ENCODE measurements at regions not wholly inside any gene's neighbourhood (a gene's known extent, or its start where the extent isn't known, plus 50 kb on each side); places are given as distances from the start of the nearest gene placed in this dataset.

GRCh38 chr1:38512024-38512767 is 347.4 kb downstream of the RRAGC start:
- Histone ChIP-seq H3K9ac (replicated peaks; ENCODE audit: extremely low read depth, insufficient read depth, low read length) (no peak overlapping the region), H3K4me2 (ENCODE audit: insufficient read depth, low read length) (no peak overlapping the region), H3K4me1 (ENCODE audit: control insufficient read depth, extremely low read depth, insufficient read depth, low read length) (no peaks in the 10 kb centered on the region), H2AFZ (ENCODE audit: low read depth, low read length) (no peak overlapping the region), H4K20me1 (replicated peaks; ENCODE audit: control insufficient read depth, extremely low read depth, insufficient read depth, low read length) (no peaks in the 10 kb centered on the region), H3K27ac (ENCODE audit: insufficient read depth, low read depth, low read length) (no peak overlapping the region), H3K4me3 (replicated peaks in 1 of 3; ENCODE audit: insufficient read depth in 1 of 3, low read depth in 1 of 3, low read length in 3 of 3) (no peak overlapping the region), H3K36me3 (ENCODE audit: control insufficient read depth in 2 of 2, extremely low read depth in 1 of 2, insufficient read depth in 2 of 2, low read length in 2 of 2) (no peaks in the 10 kb centered on the region), H3K79me2 (ENCODE audit: control insufficient read depth, insufficient read depth, low read length) (no peaks in the 10 kb centered on the region), H3K9me3 (replicated peaks; ENCODE audit: control insufficient read depth, insufficient read depth, low read length) (no peaks in the 10 kb centered on the region), H3K27me3 (ENCODE audit: control insufficient read depth in 2 of 2, insufficient read depth in 2 of 2, low read length in 2 of 2) (peaks cover 0 to 2% of the 10 kb centered on the region in 2 experiments), H3K9me1 (replicated peaks; ENCODE audit: control insufficient read depth, extremely low read depth, insufficient read depth, low read length) (no peaks in the 10 kb centered on the region)
- ChIA-PET POLR2A (no interaction called here), CTCF (interaction anchor here (1.2 kb wide), 1 partner anchor 15 kb away, joined by 3 read pairs; no protein-coding TSS in a partner anchor)
- no TSS peak for BruUV-seq (replicated peaks)
- dilution Hi-C loops (cut with MboI; ENCODE audit: extremely low pct_ligation_motif_present, low sequenced_read_pairs) = no loop called here
- no peak for DNase-seq (ENCODE audit: low read depth, low spot score)
- no peak for FAIRE-seq
- TF ChIP-seq EZH2 (IDR thresholded peaks at IDR 0.05; ENCODE audit: borderline replicate concordance, low read depth, low read length, severe bottlenecking) (no peak), POLR2A (IDR thresholded peaks at IDR 0.05; ENCODE audit: low read depth, low read length) (no peak), MYC (IDR thresholded peaks at IDR 0.05; ENCODE audit: low read depth, low read length) (no peak), MAX (IDR thresholded peaks at IDR 0.05; ENCODE audit: insufficient read depth, insufficient read length) (no peak), FOS (IDR thresholded peaks at IDR 0.05; ENCODE audit: borderline replicate concordance, insufficient read depth, low read length) (no peak), GATA2 (IDR thresholded peaks at IDR 0.05; ENCODE audit: insufficient read depth, insufficient read length, low read depth, low read length) (no peak), CTCF (IDR thresholded peaks at IDR 0.05; ENCODE audit: extremely low read depth in 1 of 2, insufficient read depth in 1 of 2, low read depth in 1 of 2, low read length in 2 of 2) (no peak), JUN (IDR thresholded peaks at IDR 0.05; ENCODE audit: borderline replicate concordance, insufficient read depth, insufficient read length, low read depth) (no peak), POLR2AphosphoS5 (IDR thresholded peaks at IDR 0.05; ENCODE audit: insufficient read depth, low read depth, low read length) (no peak)
- intact Hi-C loops (cut with micrococcal nuclease) = no loop called here
